ENCODE measurements at regions not wholly inside any gene's neighbourhood (a gene's known extent, or its start where the extent isn't known, plus 50 kb on each side); places are given as distances from the start of the nearest gene placed in this dataset.

GRCh38 chr13:79725841-79726240, 244.9 kb downstream of the NDFIP2 start:
- Histone ChIP-seq H3K4me2 (ENCODE audit: control insufficient read depth, extremely low read depth, insufficient read depth, low read depth, low read length) (no peak overlapping the region), H3K27ac (ENCODE audit: control insufficient read depth, insufficient read depth, low read length) (no peak overlapping the region)
- TF ChIP-seq CTCF (optimal IDR thresholded peaks at IDR 0.05 in 1 of 3, IDR thresholded peaks at IDR 0.05 in 1 of 3, conservative IDR thresholded peaks at IDR 0.05 in 1 of 3; ENCODE audit: extremely low read depth in 1 of 3, insufficient read depth in 2 of 3, low read length in 3 of 3) (no peak), EZH2 (IDR thresholded peaks at IDR 0.05; ENCODE audit: low read length) (no peak)

GRCh38 chr13:79724348-79725103, 243.6 kb downstream of the NDFIP2 start:
- Histone ChIP-seq H3K9ac (ENCODE audit: control insufficient read depth, extremely low read depth, insufficient read depth, low read length) (no peak overlapping the region), H3K36me3 (ENCODE audit: control insufficient read depth in 2 of 2, extremely low read depth in 1 of 2, insufficient read depth in 2 of 2, low read length in 2 of 2) (no peaks in the 10 kb centered on the region), H4K20me1 (ENCODE audit: control insufficient read depth, extremely low read depth, insufficient read depth, low read length) (no peaks in the 10 kb centered on the region), H3K4me3 (ENCODE audit: control insufficient read depth in 2 of 3, extremely low read depth in 1 of 3, insufficient read depth in 2 of 3, low read depth in 1 of 3, low read length in 3 of 3) (no peak overlapping the region), H3K9me1 (ENCODE audit: control insufficient read depth, extremely low read depth, insufficient read depth, low read length) (no peaks in the 10 kb centered on the region), H3K4me2 (ENCODE audit: control insufficient read depth, extremely low read depth, insufficient read depth, low read depth, low read length) (peak overlapping the region; percentile 42), H2AFZ (ENCODE audit: control insufficient read depth, low read length) (no peak overlapping the region), H3K27ac (ENCODE audit: control insufficient read depth, insufficient read depth, low read length) (no peak overlapping the region), H3K79me2 (ENCODE audit: control insufficient read depth, insufficient read depth, low read length) (no peaks in the 10 kb centered on the region), H3K9me3 (ENCODE audit: control insufficient read depth, low read depth, low read length) (no peaks in the 10 kb centered on the region), H3K27me3 (ENCODE audit: control insufficient read depth, extremely low read depth, insufficient read depth, low read length) (no peaks in the 10 kb centered on the region), H3K4me1 (ENCODE audit: control insufficient read depth, extremely low read depth, insufficient read depth, low read length) (peaks cover 15% of the 10 kb centered on the region)
- dilution Hi-C loops (cut with MboI; ENCODE audit: extremely low pct_ligation_motif_present, low sequenced_read_pairs) = no loop called here
- TF ChIP-seq EZH2 (IDR thresholded peaks at IDR 0.05; ENCODE audit: low read length) (no peak), CTCF (optimal IDR thresholded peaks at IDR 0.05 in 1 of 3, IDR thresholded peaks at IDR 0.05 in 1 of 3, conservative IDR thresholded peaks at IDR 0.05 in 1 of 3; ENCODE audit: extremely low read depth in 1 of 3, insufficient read depth in 2 of 3, low read length in 3 of 3) (no peak)
- DNase-seq (ENCODE audit: low read depth, low spot score) (no peak), FAIRE-seq (peak; percentile 49)

More at GRCh38 chr13:79725841-79726240, 244.9 kb downstream of the NDFIP2 start:
- DNase-seq (ENCODE audit: low read depth, low spot score) (no peak), FAIRE-seq (no peak)
- no peaks in the 10 kb centered on the region for H3K9me1 ChIP-seq (ENCODE audit: control insufficient read depth, extremely low read depth, insufficient read depth, low read length)
- no peak overlapping the region for H2AFZ ChIP-seq (ENCODE audit: control insufficient read depth, low read length)
- H3K9ac ChIP-seq (ENCODE audit: control insufficient read depth, extremely low read depth, insufficient read depth, low read length) = no peak overlapping the region
- no peaks in the 10 kb centered on the region for H3K79me2 ChIP-seq (ENCODE audit: control insufficient read depth, insufficient read depth, low read length)
- H3K4me3 ChIP-seq (ENCODE audit: control insufficient read depth in 2 of 3, extremely low read depth in 1 of 3, insufficient read depth in 2 of 3, low read depth in 1 of 3, low read length in 3 of 3) = no peak overlapping the region
- dilution Hi-C loops (cut with MboI; ENCODE audit: extremely low pct_ligation_motif_present, low sequenced_read_pairs) = no loop called here
- no peaks in the 10 kb centered on the region for H3K9me3 ChIP-seq (ENCODE audit: control insufficient read depth, low read depth, low read length)
- no peaks in the 10 kb centered on the region for H3K36me3 ChIP-seq (ENCODE audit: control insufficient read depth in 2 of 2, extremely low read depth in 1 of 2, insufficient read depth in 2 of 2, low read length in 2 of 2)
- peaks cover 15% of the 10 kb centered on the region for H3K4me1 ChIP-seq (ENCODE audit: control insufficient read depth, extremely low read depth, insufficient read depth, low read length)
- H4K20me1 ChIP-seq (ENCODE audit: control insufficient read depth, extremely low read depth, insufficient read depth, low read length) = no peaks in the 10 kb centered on the region
- no peaks in the 10 kb centered on the region for H3K27me3 ChIP-seq (ENCODE audit: control insufficient read depth, extremely low read depth, insufficient read depth, low read length)

Data from keratinocyte (primary cell).